GM12878 (cell line): ENCODE measurements at regions not wholly inside any gene's neighbourhood (a gene's known extent, or its start where the extent isn't known, plus 50 kb on each side); places are given as distances from the start of the nearest gene placed in this dataset.

ENCODE experiments used
- ATAC-seq: fragments of 200-7000 bp; cut with Tn5 transposase; 3 replicates; pipeline ENCODE4 v1.9.1; 2020; ENCODE audit warnings: mild to moderate bottlenecking, moderate library complexity
- BruUV-seq: library from RNA; stranded (reverse); fragments of 400-500 nt; replicated peaks from 2 replicates; lab custom pipeline; 2021; lab: Mats Ljungman, UMichigan
- CTCF ChIA-PET: fragments of 300-600 bp; sonication (Branson Sonifier 250); formaldehyde crosslinking; extraction: SDS; loops from one replicate; lab custom pipeline; 2021; ENCODE audit warnings: inconsistent platforms; lab: Yijun Ruan, JAX
- POLR2A ChIA-PET: fragments of 350-600 bp; formaldehyde crosslinking; extraction: SDS; loops from one replicate; lab custom pipeline; 2021; ENCODE audit warnings: inconsistent platforms; lab: Charles Lee
- RAD21 ChIA-PET: fragments of 300-600 bp; sonication (Branson Sonifier 250); formaldehyde crosslinking; loops from one replicate; lab custom pipeline; 2023; ENCODE audit warnings: antibody characterized with exemption; ENCODE audit not compliant: unreplicated experiment; lab: Charles Lee
- SMC1A ChIA-PET: fragments of 300-600 bp; sonication (Branson Sonifier 250); formaldehyde crosslinking; loops from one replicate; lab custom pipeline; 2023; ENCODE audit not compliant: unreplicated experiment, uncharacterized antibody; lab: Charles Lee
- DNase-seq: peaks from one replicate; pipeline ENCODE4 v3.0.0-alpha.2; 2011; ENCODE audit warnings: low read depth, low spot score
- FAIRE-seq: peaks from 3 replicates; lab custom pipeline; 2011; peaks lifted over from hg19 to GRCh38; lab: Jason Lieb, UNC
- H2AFZ ChIP-seq: 2 replicates; pipeline ENCODE4 v1.6.0; 2011; ENCODE audit warnings: low read depth, low read length, control low read depth; ENCODE audit not compliant: control insufficient read depth
- H3K27ac ChIP-seq: 2 replicates; pipeline ENCODE4 v1.5.1; 2011; ENCODE audit warnings: control low read depth; ENCODE audit not compliant: control insufficient read depth, insufficient read depth
- H3K27me3 ChIP-seq, 2 experiments: replicated peaks in 1 of 2; 2 replicates each; pipeline versions ENCODE4 v1.6.0 to v1.6.1; 2011; ENCODE audit warnings: low read length in 1 of 2; ENCODE audit not compliant: control insufficient read depth in 2 of 2, insufficient read depth in 2 of 2
- H3K36me3 ChIP-seq, 2 experiments: 2 replicates each; pipeline ENCODE4 v1.5.1; 2011; ENCODE audit warnings: low read length in 1 of 2; ENCODE audit not compliant: control insufficient read depth in 2 of 2, insufficient read depth in 2 of 2
- H3K4me1 ChIP-seq: 2 replicates; pipeline ENCODE4 v1.6.1; 2011; ENCODE audit warnings: mild to moderate bottlenecking, low read length, moderate library complexity, mixed read lengths; ENCODE audit not compliant: control insufficient read depth, insufficient read depth
- H3K4me2 ChIP-seq: 2 replicates; pipeline ENCODE4 v1.6.0; 2011; ENCODE audit warnings: control low read depth; ENCODE audit not compliant: control insufficient read depth, insufficient read depth
- H3K4me3 ChIP-seq: fragments of 200-600 bp; sonication (generic); 2 replicates; pipeline ENCODE4 v1.5.1; 2016
- H3K79me2 ChIP-seq: 2 replicates; pipeline ENCODE4 v1.6.0; 2011; ENCODE audit warnings: low read length; ENCODE audit not compliant: control insufficient read depth, insufficient read depth
- H3K9ac ChIP-seq: 2 replicates; pipeline ENCODE4 v1.8.0; 2011; ENCODE audit warnings: low read length, control low read depth, mixed read lengths; ENCODE audit not compliant: control insufficient read depth, insufficient read depth
- H3K9me3 ChIP-seq: replicated peaks from 3 replicates; pipeline ENCODE4 v1.5.1; 2011; ENCODE audit warnings: mild to moderate bottlenecking, low read length; ENCODE audit not compliant: control insufficient read depth, insufficient read depth
- H4K20me1 ChIP-seq: 2 replicates; pipeline ENCODE4 v1.6.0; 2011; ENCODE audit not compliant: control insufficient read depth, insufficient read depth
- BHLHE40 ChIP-seq, 2 experiments: fragments of 450-650 bp in 1 of 2; IDR thresholded peaks; 2 replicates each; pipeline ENCODE4 v1.6.1; 2011 to 2017; ENCODE audit warnings: low read depth in 2 of 2, borderline replicate concordance in 1 of 2, improper control_type of control experiment in 1 of 2, low read length in 1 of 2, mild to moderate bottlenecking in 1 of 2
- CBFB ChIP-seq: IDR thresholded peaks from 2 replicates; pipeline ENCODE4 v1.6.1; 2016; ENCODE audit warnings: antibody characterized with exemption, low read depth
- CREB1 ChIP-seq: IDR thresholded peaks from 2 replicates; pipeline ENCODE4 v1.6.1; 2012; ENCODE audit warnings: low read depth, mild to moderate bottlenecking, inconsistent platforms
- CREM ChIP-seq: IDR thresholded peaks from 2 replicates; pipeline ENCODE4 v1.6.1; 2014; ENCODE audit warnings: antibody characterized with exemption, low read depth
- IRF4 ChIP-seq: IDR thresholded peaks from 2 replicates; pipeline ENCODE4 v1.6.1; 2011; ENCODE audit warnings: low read depth, low read length
- JUND ChIP-seq: IDR thresholded peaks from 2 replicates; pipeline ENCODE4 v1.6.1; 2012; ENCODE audit warnings: low read depth, mild to moderate bottlenecking, low read length, improper control_type of control experiment, moderate library complexity
- KAT2A ChIP-seq: conservative IDR thresholded peaks from 2 replicates; pipeline ENCODE4 v1.6.1; 2011; ENCODE audit warnings: low read depth, low read length; ENCODE audit not compliant: control insufficient read depth
- MYC ChIP-seq: IDR thresholded peaks from 2 replicates; pipeline ENCODE4 v1.6.1; 2011; ENCODE audit warnings: mild to moderate bottlenecking, low read length, moderate library complexity, inconsistent platforms; ENCODE audit not compliant: insufficient read depth, insufficient replicate concordance, insufficient read length, severe bottlenecking
- PAX5 ChIP-seq: IDR thresholded peaks from 2 replicates; pipeline ENCODE4 v1.6.1; 2011; ENCODE audit warnings: low read depth, low read length, borderline replicate concordance
- RAD51 ChIP-seq: fragments of 450-650 bp; IDR thresholded peaks from 2 replicates; pipeline ENCODE4 v1.6.1; 2016; ENCODE audit warnings: moderate library complexity, mild to moderate bottlenecking, inconsistent platforms
- SP1 ChIP-seq: IDR thresholded peaks from one replicate; pipeline ENCODE4 v1.6.1; 2011; ENCODE audit warnings: low read depth, low read length
- STAT1 ChIP-seq: fragments of 450-650 bp; conservative IDR thresholded peaks from 2 replicates; pipeline ENCODE4 v1.6.1; 2014; ENCODE audit warnings: antibody characterized with exemption, mild to moderate bottlenecking
- TCF12 ChIP-seq: IDR thresholded peaks from 2 replicates; pipeline ENCODE4 v1.6.1; 2011; ENCODE audit warnings: low read depth, mild to moderate bottlenecking, low read length
- TCF3 ChIP-seq: IDR thresholded peaks from 2 replicates; pipeline ENCODE4 v1.6.1; 2012; ENCODE audit warnings: low read depth, mild to moderate bottlenecking, low read length, borderline replicate concordance; ENCODE audit not compliant: insufficient read depth
- TCF7 ChIP-seq: IDR thresholded peaks from 2 replicates; pipeline ENCODE4 v1.6.1; 2014; ENCODE audit warnings: antibody characterized with exemption, borderline replicate concordance
- ZBTB4 ChIP-seq: fragments of 450-650 bp; formaldehyde crosslinking; IDR thresholded peaks from 2 replicates; pipeline ENCODE4 v1.4.0; 2022; ENCODE audit warnings: mild to moderate bottlenecking, moderate library complexity
- ZNF207 ChIP-seq: fragments of 450-650 bp; IDR thresholded peaks from 2 replicates; pipeline ENCODE4 v1.6.1; 2014; ENCODE audit warnings: antibody characterized with exemption, mild to moderate bottlenecking, borderline replicate concordance
- ZNF24 ChIP-seq: fragments of 450-650 bp; IDR thresholded peaks from 2 replicates; pipeline ENCODE4 v1.6.1; 2017; ENCODE audit warnings: antibody characterized with exemption, mild to moderate bottlenecking
- WGBS: methylation state at CpG from one replicate; pipeline ENCODE4 v1.1.6; 2016; ENCODE audit warnings: low lambda C conversion rate; ENCODE audit not compliant: insufficient replicate concordance, insufficient coverage; ENCODE audit errors: missing lambda C conversion rate; 5-methylcytosine and 5-hydroxymethylcytosine counted together
- in situ Hi-C: fragments of 300-500 bp; cut with MboI; formaldehyde crosslinking; loops from 9 replicates; pipeline ENCODE4 v1.14.3; 2018; ENCODE audit warnings: mixed read lengths
- intact Hi-C: fragments of 100-400 bp; cut with micrococcal nuclease; formaldehyde crosslinking; loops from one replicate; pipeline ENCODE4 v1.14.2; 2022; ENCODE audit not compliant: unreplicated experiment
- TF ChIP-seq, protein P1 (sequence below): IDR thresholded peaks from 2 replicates; pipeline ENCODE4 v1.6.1; 2012; ENCODE audit warnings: low read depth, low read length, improper control_type of control experiment
- TF ChIP-seq, protein P2 (sequence below): IDR thresholded peaks from 2 replicates; pipeline ENCODE4 v1.6.1; 2011; ENCODE audit warnings: borderline replicate concordance, low read depth, mild to moderate bottlenecking, moderate library complexity, mixed read lengths, low read length; ENCODE audit not compliant: insufficient read depth; ENCODE audit errors: extremely low read length

DNA sequence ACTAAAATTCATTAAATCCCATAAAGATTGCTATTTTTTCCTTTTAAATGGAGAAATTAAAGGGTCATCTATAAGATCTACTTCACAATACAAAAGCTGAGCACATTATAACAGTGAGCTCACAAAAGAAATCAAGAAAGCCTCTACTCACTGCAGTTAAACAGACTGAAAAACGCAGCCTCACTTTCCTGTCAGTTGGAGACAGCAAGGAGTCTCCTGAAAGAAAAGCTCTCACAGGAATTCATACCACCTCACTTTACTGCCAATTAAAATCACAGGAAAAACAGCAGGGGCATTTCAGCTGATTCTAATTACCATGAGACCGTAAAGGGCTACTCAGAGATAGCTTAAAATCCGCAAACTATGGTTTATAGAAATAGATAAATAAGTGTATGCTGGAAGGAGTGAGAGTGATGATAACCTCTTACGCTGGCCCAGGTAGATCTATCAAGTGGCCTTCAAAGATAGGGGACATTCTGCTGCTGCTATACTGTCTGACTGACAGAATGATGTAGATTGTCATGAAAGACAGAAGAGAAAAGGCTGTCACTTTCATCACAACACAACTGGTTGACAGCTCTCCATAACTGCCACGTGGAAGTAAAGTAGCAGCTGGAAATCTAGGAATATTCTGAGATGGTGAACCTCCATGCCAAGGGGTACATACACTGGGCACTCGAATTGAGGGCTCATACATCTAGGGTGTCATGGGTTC is 1333.7 kb upstream of the DIAPH2 start:
- in situ Hi-C loops, result no loop called here
- Histone ChIP-seq H4K20me1 (no peaks in the 10 kb centered on the region), H3K9me3 (no peaks in the 10 kb centered on the region), H3K27ac (no peak overlapping the region), H3K36me3 (no peaks in the 10 kb centered on the region), H3K9ac (no peak overlapping the region)
- POLR2A ChIA-PET, result no interaction called here
- DNase-seq (no peak), FAIRE-seq (no peak)
- no peak for TF ChIP-seq ZNF207
- no peak for TF ChIP-seq KAT2A
- no peak for TF ChIP-seq CREB1
- TF ChIP-seq TCF3, result no peak
- no peak for TF ChIP-seq TCF12
- no peak for TF ChIP-seq IRF4
- TF ChIP-seq, protein P1, sequence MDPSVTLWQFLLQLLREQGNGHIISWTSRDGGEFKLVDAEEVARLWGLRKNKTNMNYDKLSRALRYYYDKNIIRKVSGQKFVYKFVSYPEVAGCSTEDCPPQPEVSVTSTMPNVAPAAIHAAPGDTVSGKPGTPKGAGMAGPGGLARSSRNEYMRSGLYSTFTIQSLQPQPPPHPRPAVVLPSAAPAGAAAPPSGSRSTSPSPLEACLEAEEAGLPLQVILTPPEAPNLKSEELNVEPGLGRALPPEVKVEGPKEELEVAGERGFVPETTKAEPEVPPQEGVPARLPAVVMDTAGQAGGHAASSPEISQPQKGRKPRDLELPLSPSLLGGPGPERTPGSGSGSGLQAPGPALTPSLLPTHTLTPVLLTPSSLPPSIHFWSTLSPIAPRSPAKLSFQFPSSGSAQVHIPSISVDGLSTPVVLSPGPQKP, result no peak
- TF ChIP-seq CREM, result no peak
- TF ChIP-seq JUND, result no peak
- TF ChIP-seq STAT1, result no peak
- TF ChIP-seq CBFB, result no peak
- TF ChIP-seq MYC, result no peak
- TF ChIP-seq, protein P2, sequence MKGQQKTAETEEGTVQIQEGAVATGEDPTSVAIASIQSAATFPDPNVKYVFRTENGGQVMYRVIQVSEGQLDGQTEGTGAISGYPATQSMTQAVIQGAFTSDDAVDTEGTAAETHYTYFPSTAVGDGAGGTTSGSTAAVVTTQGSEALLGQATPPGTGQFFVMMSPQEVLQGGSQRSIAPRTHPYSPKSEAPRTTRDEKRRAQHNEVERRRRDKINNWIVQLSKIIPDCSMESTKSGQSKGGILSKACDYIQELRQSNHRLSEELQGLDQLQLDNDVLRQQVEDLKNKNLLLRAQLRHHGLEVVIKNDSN, result no peak
- no peak for TF ChIP-seq ZNF24
- TF ChIP-seq BHLHE40 (IDR thresholded peaks at IDR 0.05; ENCODE audit: borderline replicate concordance in 1 of 2, low read depth in 2 of 2, low read length in 1 of 2), result no peak
- TF ChIP-seq RAD51, result no peak
- no peak for TF ChIP-seq PAX5
- no peak for TF ChIP-seq SP1
- no peak for TF ChIP-seq ZBTB4 (CRISPR knock-in tag)
- no peak for TF ChIP-seq TCF7
- TF ChIP-seq, all 136 proteins: peak for 0
- H2AFZ ChIP-seq, result no peak overlapping the region
- ATAC-seq, result no peak
- BruUV-seq, result no TSS peak
- H3K27me3 ChIP-seq, result no peaks in the 10 kb centered on the region
- ChIA-PET SMC1A (interaction anchor here (0.8 kb wide), 1 partner anchor 17 kb away, joined by 3 read pairs; no protein-coding TSS in a partner anchor), RAD21 (no interaction called here), CTCF (interaction anchor here (0.6 to 0.9 kb wide), 2 partner anchors 22 to 32 kb away, joined by 3 read pairs; no protein-coding TSS in a partner anchor)
- H3K4me2 ChIP-seq, result no peak overlapping the region
- intact Hi-C loops, result no loop called here
- 7% methylated on average over 6 of the region's 6 CpGs for WGBS
- no peaks in the 10 kb centered on the region for H3K4me1 ChIP-seq
- no peak overlapping the region for H3K4me3 ChIP-seq
- no peaks in the 10 kb centered on the region for H3K79me2 ChIP-seq
